ENCODE measurements at regions not wholly inside any gene's neighbourhood (a gene's known extent, or its start where the extent isn't known, plus 50 kb on each side); places are given as distances from the start of the nearest gene placed in this dataset.

DNA sequence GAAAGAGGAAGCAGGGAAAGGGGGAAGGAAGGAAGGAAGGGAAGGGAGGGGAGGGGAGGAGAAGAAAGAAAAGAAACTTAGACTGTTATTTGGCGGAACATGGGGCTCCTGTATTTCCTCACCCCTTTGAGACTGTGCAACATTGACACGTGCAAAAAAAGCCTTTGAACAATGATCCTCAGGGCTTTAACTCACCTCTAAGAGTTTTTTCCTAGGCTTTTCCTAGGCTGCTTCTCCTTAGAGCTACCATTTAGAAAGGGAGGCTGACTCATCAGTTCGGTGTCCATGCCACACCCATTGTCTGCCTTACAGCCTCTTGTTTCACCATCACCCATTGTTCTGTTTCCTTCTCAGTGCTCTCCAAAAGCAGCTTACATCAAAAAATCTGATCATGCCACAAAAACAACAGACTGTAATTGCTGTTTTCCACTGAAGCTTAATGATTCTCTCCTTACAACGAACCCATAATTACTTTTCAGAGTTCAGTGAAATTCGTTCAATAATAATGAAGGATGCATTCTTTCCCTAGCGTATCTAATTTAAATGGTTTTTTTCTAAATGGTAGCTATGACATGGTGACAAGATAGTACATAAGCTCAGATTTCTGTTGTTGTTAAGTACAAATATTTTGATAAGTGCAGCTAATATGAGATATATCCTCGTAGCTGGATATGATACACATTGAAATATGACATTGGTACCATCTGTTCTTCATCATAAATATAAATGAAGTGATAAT is 90.8 kb downstream of the PRLHR start:
- TF ChIP-seq, protein P1, sequence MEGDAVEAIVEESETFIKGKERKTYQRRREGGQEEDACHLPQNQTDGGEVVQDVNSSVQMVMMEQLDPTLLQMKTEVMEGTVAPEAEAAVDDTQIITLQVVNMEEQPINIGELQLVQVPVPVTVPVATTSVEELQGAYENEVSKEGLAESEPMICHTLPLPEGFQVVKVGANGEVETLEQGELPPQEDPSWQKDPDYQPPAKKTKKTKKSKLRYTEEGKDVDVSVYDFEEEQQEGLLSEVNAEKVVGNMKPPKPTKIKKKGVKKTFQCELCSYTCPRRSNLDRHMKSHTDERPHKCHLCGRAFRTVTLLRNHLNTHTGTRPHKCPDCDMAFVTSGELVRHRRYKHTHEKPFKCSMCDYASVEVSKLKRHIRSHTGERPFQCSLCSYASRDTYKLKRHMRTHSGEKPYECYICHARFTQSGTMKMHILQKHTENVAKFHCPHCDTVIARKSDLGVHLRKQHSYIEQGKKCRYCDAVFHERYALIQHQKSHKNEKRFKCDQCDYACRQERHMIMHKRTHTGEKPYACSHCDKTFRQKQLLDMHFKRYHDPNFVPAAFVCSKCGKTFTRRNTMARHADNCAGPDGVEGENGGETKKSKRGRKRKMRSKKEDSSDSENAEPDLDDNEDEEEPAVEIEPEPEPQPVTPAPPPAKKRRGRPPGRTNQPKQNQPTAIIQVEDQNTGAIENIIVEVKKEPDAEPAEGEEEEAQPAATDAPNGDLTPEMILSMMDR (IDR thresholded peaks at IDR 0.05; ENCODE audit: low read depth, low read length) = no peak
- no peak for TF ChIP-seq POLR2A (IDR thresholded peaks at IDR 0.05; ENCODE audit: extremely low read depth, insufficient read length)
- TF ChIP-seq MYC (IDR thresholded peaks at IDR 0.05; ENCODE audit: low read depth, low read length) = no peak
- TF ChIP-seq, protein P2, sequence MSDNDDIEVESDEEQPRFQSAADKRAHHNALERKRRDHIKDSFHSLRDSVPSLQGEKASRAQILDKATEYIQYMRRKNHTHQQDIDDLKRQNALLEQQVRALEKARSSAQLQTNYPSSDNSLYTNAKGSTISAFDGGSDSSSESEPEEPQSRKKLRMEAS (IDR thresholded peaks at IDR 0.05; ENCODE audit: low read depth, low read length) = no peak
